ENCODE measurements at regions not wholly inside any gene's neighbourhood (a gene's known extent, or its start where the extent isn't known, plus 50 kb on each side); places are given as distances from the start of the nearest gene placed in this dataset.
"Not testable (repeated sequence)": the region's sequence is repeated elsewhere in the genome, so short reads cannot be mapped to it uniquely, and the experiment has no call there.

- H3K27ac ChIP-seq, result no peak overlapping the region
- H3K4me2 ChIP-seq (ENCODE audit: low read length), result no peak overlapping the region
- no peak overlapping the region for H3K4me3 ChIP-seq (ENCODE audit: low read depth, low read length)
- no peaks in the 10 kb centered on the region for H3K36me3 ChIP-seq (ENCODE audit: control insufficient read depth, insufficient read depth, low read length)
- no peak overlapping the region for H3K9ac ChIP-seq
- H3K9me3 ChIP-seq (ENCODE audit: control insufficient read depth, low read length), result no peaks in the 10 kb centered on the region
- no peaks in the 10 kb centered on the region for H3K27me3 ChIP-seq (ENCODE audit: control insufficient read depth, insufficient read depth, low read length)
- H2AFZ ChIP-seq, result no peak overlapping the region
- H3K4me1 ChIP-seq, result no peaks in the 10 kb centered on the region
- H3K79me2 ChIP-seq, result no peaks in the 10 kb centered on the region
- no peak for TF ChIP-seq CTCF (IDR thresholded peaks at IDR 0.05)
These were observed 148.4 kb upstream of the CLNK start for GRCh38 chr4:10832806-10833628.

GRCh38 chr4:10831727-10832408 is 147.3 kb upstream of the CLNK start:
- no peak overlapping the region for H3K9ac ChIP-seq
- no peak overlapping the region for H2AFZ ChIP-seq
- no peaks in the 10 kb centered on the region for H3K27me3 ChIP-seq (ENCODE audit: control insufficient read depth, insufficient read depth, low read length)
- no peak overlapping the region for H3K4me3 ChIP-seq (ENCODE audit: low read depth, low read length)
- no peak overlapping the region for H3K4me2 ChIP-seq (ENCODE audit: low read length)
- H3K36me3 ChIP-seq (ENCODE audit: control insufficient read depth, insufficient read depth, low read length), result no peaks in the 10 kb centered on the region
- H3K79me2 ChIP-seq, result no peaks in the 10 kb centered on the region
- no peak overlapping the region for H3K27ac ChIP-seq
- H3K9me3 ChIP-seq (ENCODE audit: control insufficient read depth, low read length), result no peaks in the 10 kb centered on the region
- H3K4me1 ChIP-seq, result no peaks in the 10 kb centered on the region
- no peak for TF ChIP-seq CTCF (IDR thresholded peaks at IDR 0.05)

GRCh38 chr4:10828918-10829538 is 144.5 kb upstream of the CLNK start:
- H3K27ac ChIP-seq; H3K79me2 ChIP-seq; H3K36me3 ChIP-seq (ENCODE audit: control insufficient read depth, insufficient read depth, low read length); H3K4me1 ChIP-seq; H2AFZ ChIP-seq; H3K27me3 ChIP-seq (ENCODE audit: control insufficient read depth, insufficient read depth, low read length); H3K4me2 ChIP-seq (ENCODE audit: low read length); H3K9me3 ChIP-seq (ENCODE audit: control insufficient read depth, low read length); H3K9ac ChIP-seq; H3K4me3 ChIP-seq (ENCODE audit: low read depth, low read length): not testable (repeated sequence)

- Histone ChIP-seq H3K4me2 (ENCODE audit: low read length) (no peak overlapping the region), H3K4me3 (ENCODE audit: low read depth, low read length) (no peak overlapping the region), H3K9ac (no peak overlapping the region)
These were observed 137.3 kb upstream of the CLNK start for GRCh38 chr4:10821826-10822225.

More at GRCh38 chr4:10821826-10822225, 137.3 kb upstream of the CLNK start:
- Histone ChIP-seq H3K9me3 (ENCODE audit: control insufficient read depth, low read length) (no peaks in the 10 kb centered on the region), H3K79me2 (no peaks in the 10 kb centered on the region), H3K36me3 (ENCODE audit: control insufficient read depth, insufficient read depth, low read length) (no peaks in the 10 kb centered on the region), H3K27me3 (ENCODE audit: control insufficient read depth, insufficient read depth, low read length) (no peaks in the 10 kb centered on the region), H3K27ac (no peak overlapping the region), H2AFZ (no peak overlapping the region), H3K4me1 (no peaks in the 10 kb centered on the region)
- no peak for TF ChIP-seq CTCF (IDR thresholded peaks at IDR 0.05)
